Activated T-cell treated with anti-CD3 and anti-CD28 coated beads for 24 hours (primary cell): ENCODE measurements at regions not wholly inside any gene's neighbourhood (a gene's known extent, or its start where the extent isn't known, plus 50 kb on each side); places are given as distances from the start of the nearest gene placed in this dataset.
"Not testable (repeated sequence)": the region's sequence is repeated elsewhere in the genome, so short reads cannot be mapped to it uniquely, and the experiment has no call there.

Experiments used
- DNase-seq: peaks from one replicate; pipeline ENCODE4 v3.0.0-alpha.2; 2020; ENCODE audit warnings: low read depth

- not testable (repeated sequence) for DNase-seq
Observed at GRCh38 chr12:131658605-131659004, 52.3 kb upstream of the SFSWAP start.

GRCh38 chr12:131659484-131659883, 51.4 kb upstream of the SFSWAP start:
- not testable (repeated sequence) for DNase-seq

- DNase-seq, result not testable (repeated sequence)
Observed at GRCh38 chr12:131659976-131660375, 50.9 kb upstream of the SFSWAP start.

GRCh38 chr12:131660401-131660800, 50.5 kb upstream of the SFSWAP start:
- not testable (repeated sequence) for DNase-seq
